ENCODE measurements at regions not wholly inside any gene's neighbourhood (a gene's known extent, or its start where the extent isn't known, plus 50 kb on each side); places are given as distances from the start of the nearest gene placed in this dataset.

DNA sequence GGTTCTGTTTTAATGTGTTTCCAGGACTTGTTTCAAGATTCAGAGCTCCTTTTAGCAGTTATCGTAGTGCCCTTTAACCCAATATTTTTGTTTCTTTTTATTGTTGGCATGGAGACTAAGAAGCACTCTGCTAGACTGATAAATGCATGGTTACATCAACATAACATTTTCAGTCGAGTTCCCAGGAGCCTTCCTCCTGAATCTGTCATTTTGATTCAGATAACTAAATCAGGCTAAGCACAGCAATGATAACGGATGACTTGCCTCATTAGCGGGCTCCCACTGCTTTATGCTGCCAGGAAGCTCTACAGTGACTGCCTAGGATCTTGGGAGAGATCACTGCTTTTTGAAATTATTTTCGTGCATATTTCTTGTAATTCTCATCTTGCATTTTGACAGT lies 772.8 kb upstream of the GJE1 start:
- Histone ChIP-seq H3K36me3 (ENCODE audit: control insufficient read depth, insufficient read depth, low read length) (no peaks in the 10 kb centered on the region), H3K9me3 (replicated peaks; ENCODE audit: control insufficient read depth, insufficient read depth, low read depth, low read length) (no peaks in the 10 kb centered on the region), H4K20me1 (replicated peaks; ENCODE audit: control insufficient read depth, insufficient read depth, low read length) (no peaks in the 10 kb centered on the region), H3K4me3 (no peak overlapping the region), H3K9me1 (ENCODE audit: control insufficient read depth, insufficient read depth, low read length) (no peaks in the 10 kb centered on the region), H2AFZ (ENCODE audit: low read depth, low read length) (no peak overlapping the region), H3K79me2 (ENCODE audit: control insufficient read depth, insufficient read depth, low read length) (no peaks in the 10 kb centered on the region), H3K4me1 (replicated peaks in 1 of 2; ENCODE audit: control insufficient read depth in 2 of 2, insufficient read depth in 2 of 2, low read length in 2 of 2) (no peaks in the 10 kb centered on the region), H3K27me3 (ENCODE audit: control insufficient read depth in 2 of 2, insufficient read depth in 2 of 2, low read length in 2 of 2) (no peaks in the 10 kb centered on the region), H3K9ac (ENCODE audit: insufficient read depth in 1 of 2, low read depth in 2 of 2, low read length in 2 of 2) (no peak overlapping the region), H3K4me2 (ENCODE audit: insufficient read depth, low read length) (no peak overlapping the region), H3K27ac (ENCODE audit: extremely low read depth, low read depth, low read length) (no peak overlapping the region)
- in situ Hi-C loops (cut with MboI) (no loop called here), intact Hi-C loops (cut with micrococcal nuclease) (no loop called here)
- ChIA-PET CTCF (ENCODE audit: low intra/inter-chr PET ratio) (no interaction called here), POLR2A (no interaction called here)
- TF ChIP-seq RNF219 (CRISPR knock-in tag; IDR thresholded peaks at IDR 0.05) (no peak), ZNF274 (IDR thresholded peaks at IDR 0.05; ENCODE audit: borderline replicate concordance, low read depth, low read length) (no peak), BDP1 (IDR thresholded peaks at IDR 0.05; ENCODE audit: insufficient read depth, insufficient read length) (no peak), ZBTB5 (IDR thresholded peaks at IDR 0.05) (no peak), ZBTB26 (CRISPR knock-in tag; IDR thresholded peaks at IDR 0.05) (no peak), NR2F6 (CRISPR knock-in tag; IDR thresholded peaks at IDR 0.05) (no peak), DDX20 (tag; IDR thresholded peaks at IDR 0.05; ENCODE audit: low read depth) (no peak), ILK (tag; IDR thresholded peaks at IDR 0.05; ENCODE audit: borderline replicate concordance, low read depth) (no peak), RBM17 (IDR thresholded peaks at IDR 0.05; ENCODE audit: borderline replicate concordance, low read depth, low read length) (no peak), GTF2E2 (tag; IDR thresholded peaks at IDR 0.05) (no peak), NRF1 (conservative IDR thresholded peaks at IDR 0.05 in 1 of 2, IDR thresholded peaks at IDR 0.05 in 1 of 2) (no peak), NUFIP1 (IDR thresholded peaks at IDR 0.05; ENCODE audit: partially characterized antibody) (no peak), ZNF134 (CRISPR knock-in tag; conservative IDR thresholded peaks at IDR 0.05) (no peak), KDM2B (CRISPR knock-in tag; IDR thresholded peaks at IDR 0.05) (no peak)
- no TSS peak for BruUV-seq (replicated peaks)
- DNase-seq (ENCODE audit: extremely low read depth in 1 of 4, low spot score in 3 of 4) (no peak), ATAC-seq (no peak), FAIRE-seq (no peak)
- under 1% methylated on average over 5 of the region's 5 CpGs for WGBS (ENCODE audit: insufficient coverage, low coverage, missing lambda C conversion rate)

All from K562 (cell line).